Left lung (tissue), 4 donors: ENCODE measurements at regions not wholly inside any gene's neighbourhood (a gene's known extent, or its start where the extent isn't known, plus 50 kb on each side); places are given as distances from the start of the nearest gene placed in this dataset.

Experiments used
- ATAC-seq: fragments of 200-7000 bp; cut with Tn5 transposase; one replicate; pipeline ENCODE4 v1.9.1; 2020; ENCODE audit warnings: moderate library complexity
- DNase-seq, 4 donors: peaks; one replicate each; pipeline ENCODE4 v3.0.0-alpha.2; 2013 to 2020
- H3K27ac ChIP-seq, 2 donors: fragments of 200-600 bp; sonication (generic) in 1 of 2; one replicate each; pipeline versions ENCODE4 v1.5.0 to v1.8.0; 2020 to 2021
- H3K27me3 ChIP-seq, 2 donors: fragments of 200-600 bp; sonication (generic) in 1 of 2; one replicate each; pipeline versions ENCODE4 v1.5.0 to v1.8.0; 2020 to 2021
- H3K36me3 ChIP-seq, 2 donors: fragments of 200-600 bp; sonication (generic) in 1 of 2; one replicate each; pipeline versions ENCODE4 v1.5.0 to v1.8.0; 2020 to 2021
- H3K4me1 ChIP-seq, 2 donors: fragments of 200-600 bp; one replicate each; pipeline ENCODE4 v1.8.0; 2021
- H3K4me3 ChIP-seq, 2 donors: fragments of 200-600 bp; sonication (generic) in 1 of 2; one replicate each; pipeline versions ENCODE4 v1.5.0 to v1.8.0; 2020 to 2021; ENCODE audit warnings: mild to moderate bottlenecking in 1 of 2
- H3K9me3 ChIP-seq, 2 donors: fragments of 200-600 bp; sonication (generic) in 1 of 2; one replicate each; pipeline versions ENCODE4 v1.5.0 to v1.8.0; 2020 to 2021
- CTCF ChIP-seq, 2 donors: fragments of 200-600 bp; sonication (generic) in 1 of 2; IDR thresholded peaks; one replicate each; pipeline versions ENCODE4 v1.5.0 to v1.8.0; 2021; ENCODE audit warnings: antibody characterized with exemption in 2 of 2
- intact Hi-C, 2 donors: fragments of 100-400 bp; cut with DNase I; formaldehyde crosslinking; loops; one replicate each; pipeline versions ENCODE4 v1.11.2 to v1.14.2; 2022
- donor health status: DM: no; HTN: yes; CAD: no.
- donor health status: DM: no; HTN: no; CAD: no.

GRCh38 chr7:53657586-53657985, 622.2 kb downstream of the POM121L12 start:
- ATAC-seq, result no peak

GRCh38 chr7:53658951-53659350, 623.5 kb downstream of the POM121L12 start:
- ATAC-seq (no peak), DNase-seq (no peak)
- Histone ChIP-seq H3K9me3 (peaks cover 0 to 7% of the 10 kb centered on the region in 2 donors), H3K27ac (no peak overlapping the region), H3K4me3 (no peak overlapping the region), H3K36me3 (no peaks in the 10 kb centered on the region), H3K27me3 (no peaks in the 10 kb centered on the region), H3K4me1 (no peaks in the 10 kb centered on the region)
- intact Hi-C loops, result no loop called here
- TF ChIP-seq CTCF (IDR thresholded peaks at IDR 0.05), result no peak

More at GRCh38 chr7:53657586-53657985, 622.2 kb downstream of the POM121L12 start:
- H3K9me3 ChIP-seq, result peaks cover 0 to 7% of the 10 kb centered on the region in 2 donors
- no peaks in the 10 kb centered on the region for H3K36me3 ChIP-seq
- DNase-seq, result no peak
- H3K4me1 ChIP-seq, result no peaks in the 10 kb centered on the region
- H3K4me3 ChIP-seq, result no peak overlapping the region
- TF ChIP-seq CTCF (IDR thresholded peaks at IDR 0.05), result no peak
- H3K27me3 ChIP-seq, result no peaks in the 10 kb centered on the region
- intact Hi-C loops, result no loop called here
- no peak overlapping the region for H3K27ac ChIP-seq

- Histone ChIP-seq H3K27me3 (no peaks in the 10 kb centered on the region), H3K27ac (no peak overlapping the region), H3K4me1 (no peaks in the 10 kb centered on the region), H3K4me3 (no peak overlapping the region), H3K36me3 (no peaks in the 10 kb centered on the region), H3K9me3 (peaks cover 0 to 7% of the 10 kb centered on the region in 2 donors)
- intact Hi-C loops, result no loop called here
- DNase-seq (no peak), ATAC-seq (no peak)
- no peak for TF ChIP-seq CTCF (IDR thresholded peaks at IDR 0.05)
Observed at GRCh38 chr7:53661645-53662217, 626.3 kb downstream of the POM121L12 start.

GRCh38 chr7:53672681-53673080, 637.2 kb downstream of the POM121L12 start:
- no peak overlapping the region for H3K27ac ChIP-seq
- no peak for TF ChIP-seq CTCF (IDR thresholded peaks at IDR 0.05)
- H3K27me3 ChIP-seq, result no peaks in the 10 kb centered on the region
- H3K36me3 ChIP-seq, result no peaks in the 10 kb centered on the region
- no peaks in the 10 kb centered on the region for H3K4me1 ChIP-seq
- no peak overlapping the region for H3K4me3 ChIP-seq
- peaks cover 0 to 31% of the 10 kb centered on the region in 2 donors for H3K9me3 ChIP-seq
- ATAC-seq, result no peak
- no peak for DNase-seq
- intact Hi-C loops, result no loop called here

GRCh38 chr7:53675835-53676234, 640.4 kb downstream of the POM121L12 start:
- Histone ChIP-seq H3K27me3 (no peaks in the 10 kb centered on the region), H3K4me3 (no peak overlapping the region), H3K27ac (no peak overlapping the region), H3K9me3 (peaks cover 0 to 14% of the 10 kb centered on the region in 2 donors), H3K4me1 (no peaks in the 10 kb centered on the region), H3K36me3 (no peaks in the 10 kb centered on the region)
- intact Hi-C loops, result no loop called here
- DNase-seq (no peak), ATAC-seq (no peak)
- no peak for TF ChIP-seq CTCF (IDR thresholded peaks at IDR 0.05)
